ENCODE measurements at regions not wholly inside any gene's neighbourhood (a gene's known extent, or its start where the extent isn't known, plus 50 kb on each side); places are given as distances from the start of the nearest gene placed in this dataset.

GRCh38 chr14:38855513-38855912 is 247.5 kb downstream of the SEC23A start:
- CTCF ChIA-PET: no interaction called here
- POLR2A ChIA-PET: no interaction called here

GRCh38 chr14:38851111-38851510 is 251.9 kb downstream of the SEC23A start:
- ChIA-PET CTCF (interaction anchor here (1.1 kb wide), 1 partner anchor 42 kb away, joined by 3 read pairs; no protein-coding TSS in a partner anchor), POLR2A (no interaction called here)
- H3K27ac Mint-ChIP-seq: no peak overlapping the region
- no peaks in the 10 kb centered on the region for H3K36me3 Mint-ChIP-seq (ENCODE audit: low read depth)
- H3K27me3 Mint-ChIP-seq: peaks cover 3% of the 10 kb centered on the region
- no peaks in the 10 kb centered on the region for H3K9me3 Mint-ChIP-seq
- DNase-seq: no peak
- no peaks in the 10 kb centered on the region for H3K4me1 Mint-ChIP-seq
- no peak overlapping the region for H3K4me3 Mint-ChIP-seq

More at GRCh38 chr14:38855513-38855912, 247.5 kb downstream of the SEC23A start:
- Mint-ChIP-seq H3K36me3 (ENCODE audit: low read depth) (no peaks in the 10 kb centered on the region), H3K27me3 (peaks cover 4% of the 10 kb centered on the region), H3K9me3 (no peaks in the 10 kb centered on the region), H3K27ac (no peak overlapping the region), H3K4me3 (no peak overlapping the region), H3K4me1 (no peaks in the 10 kb centered on the region)
- DNase-seq: no peak

- DNase-seq: no peak
- H3K27ac Mint-ChIP-seq: no peak overlapping the region
- peaks cover 3% of the 10 kb centered on the region for H3K27me3 Mint-ChIP-seq
These were observed 252.4 kb downstream of the SEC23A start for GRCh38 chr14:38850664-38851063.

GRCh38 chr14:38848243-38848935 is 254.6 kb downstream of the SEC23A start:
- Mint-ChIP-seq H3K4me3 (no peak overlapping the region), H3K4me1 (no peaks in the 10 kb centered on the region), H3K9me3 (no peaks in the 10 kb centered on the region), H3K27ac (no peak overlapping the region), H3K36me3 (ENCODE audit: low read depth) (no peaks in the 10 kb centered on the region), H3K27me3 (peaks cover 3% of the 10 kb centered on the region)
- ChIA-PET CTCF (no interaction called here), POLR2A (no interaction called here)
- DNase-seq: no peak

More at GRCh38 chr14:38850664-38851063, 252.4 kb downstream of the SEC23A start:
- Mint-ChIP-seq H3K4me1 (no peaks in the 10 kb centered on the region), H3K9me3 (no peaks in the 10 kb centered on the region), H3K36me3 (ENCODE audit: low read depth) (no peaks in the 10 kb centered on the region), H3K4me3 (no peak overlapping the region)
- ChIA-PET POLR2A (no interaction called here), CTCF (interaction anchor here (1.1 kb wide), 1 partner anchor 42 kb away, joined by 3 read pairs; no protein-coding TSS in a partner anchor)

GRCh38 chr14:38847161-38847560 is 255.9 kb downstream of the SEC23A start:
- CTCF ChIA-PET: no interaction called here
- Mint-ChIP-seq H3K27ac (no peak overlapping the region), H3K4me1 (no peaks in the 10 kb centered on the region), H3K36me3 (ENCODE audit: low read depth) (no peaks in the 10 kb centered on the region), H3K9me3 (no peaks in the 10 kb centered on the region), H3K27me3 (peaks cover 3% of the 10 kb centered on the region), H3K4me3 (no peak overlapping the region)
- POLR2A ChIA-PET: no interaction called here
- DNase-seq: no peak

GRCh38 chr14:38839694-38840365 is 263.2 kb downstream of the SEC23A start:
- H3K9me3 Mint-ChIP-seq: no peaks in the 10 kb centered on the region
- no peaks in the 10 kb centered on the region for H3K36me3 Mint-ChIP-seq (ENCODE audit: low read depth)
- H3K27ac Mint-ChIP-seq: no peak overlapping the region
- no peak overlapping the region for H3K4me3 Mint-ChIP-seq
- H3K4me1 Mint-ChIP-seq: no peaks in the 10 kb centered on the region
- ChIA-PET POLR2A (no interaction called here), CTCF (interaction anchor here (0.6 kb wide), 1 partner anchor 409 kb away, joined by 3 read pairs; no protein-coding TSS in a partner anchor)
- DNase-seq: no peak
- no peaks in the 10 kb centered on the region for H3K27me3 Mint-ChIP-seq

GRCh38 chr14:38838979-38839323 is 264.1 kb downstream of the SEC23A start:
- POLR2A ChIA-PET: no interaction called here
- H3K36me3 Mint-ChIP-seq (ENCODE audit: low read depth): no peaks in the 10 kb centered on the region
- H3K4me1 Mint-ChIP-seq: no peaks in the 10 kb centered on the region

GRCh38 chr14:38838049-38838978 is 264.7 kb downstream of the SEC23A start:
- CTCF ChIA-PET: no interaction called here
- no peaks in the 10 kb centered on the region for H3K36me3 Mint-ChIP-seq (ENCODE audit: low read depth)
- H3K4me1 Mint-ChIP-seq: no peaks in the 10 kb centered on the region

More at GRCh38 chr14:38838979-38839323, 264.1 kb downstream of the SEC23A start:
- H3K9me3 Mint-ChIP-seq: no peaks in the 10 kb centered on the region
- CTCF ChIA-PET: interaction anchor here (0.6 kb wide), 1 partner anchor 410 kb away, joined by 3 read pairs; no protein-coding TSS in a partner anchor
- no peaks in the 10 kb centered on the region for H3K27me3 Mint-ChIP-seq
- no peak for DNase-seq
- no peak overlapping the region for H3K4me3 Mint-ChIP-seq
- H3K27ac Mint-ChIP-seq: no peak overlapping the region

GRCh38 chr14:38837343-38838048 is 265.5 kb downstream of the SEC23A start:
- DNase-seq: no peak
- no peaks in the 10 kb centered on the region for H3K9me3 Mint-ChIP-seq
- ChIA-PET CTCF (no interaction called here), POLR2A (no interaction called here)
- H3K27ac Mint-ChIP-seq: no peak overlapping the region
- H3K27me3 Mint-ChIP-seq: no peaks in the 10 kb centered on the region
- no peaks in the 10 kb centered on the region for H3K4me1 Mint-ChIP-seq
- H3K36me3 Mint-ChIP-seq (ENCODE audit: low read depth): no peaks in the 10 kb centered on the region
- no peak overlapping the region for H3K4me3 Mint-ChIP-seq

More at GRCh38 chr14:38838049-38838978, 264.7 kb downstream of the SEC23A start:
- Mint-ChIP-seq H3K27ac (no peak overlapping the region), H3K4me3 (no peak overlapping the region), H3K9me3 (no peaks in the 10 kb centered on the region), H3K27me3 (no peaks in the 10 kb centered on the region)
- DNase-seq: no peak
- POLR2A ChIA-PET: no interaction called here

GRCh38 chr14:38836539-38836938 is 266.5 kb downstream of the SEC23A start:
- H3K27ac Mint-ChIP-seq: no peak overlapping the region
- no peaks in the 10 kb centered on the region for H3K9me3 Mint-ChIP-seq
- ChIA-PET CTCF (no interaction called here), POLR2A (no interaction called here)
- H3K4me1 Mint-ChIP-seq: no peaks in the 10 kb centered on the region
- no peaks in the 10 kb centered on the region for H3K36me3 Mint-ChIP-seq (ENCODE audit: low read depth)
- H3K27me3 Mint-ChIP-seq: no peaks in the 10 kb centered on the region
- no peak for DNase-seq
- no peak overlapping the region for H3K4me3 Mint-ChIP-seq

- Mint-ChIP-seq H3K27ac (no peak overlapping the region), H3K36me3 (ENCODE audit: low read depth) (no peaks in the 10 kb centered on the region), H3K4me3 (no peak overlapping the region), H3K9me3 (no peaks in the 10 kb centered on the region), H3K4me1 (no peaks in the 10 kb centered on the region), H3K27me3 (no peaks in the 10 kb centered on the region)
- no peak for DNase-seq
- CTCF ChIA-PET: no interaction called here
- POLR2A ChIA-PET: no interaction called here
These were observed 267.2 kb downstream of the SEC23A start for GRCh38 chr14:38835874-38836273.

GRCh38 chr14:38828183-38828827 is 274.7 kb downstream of the SEC23A start:
- Mint-ChIP-seq H3K27me3 (peaks cover 2% of the 10 kb centered on the region), H3K4me1 (no peaks in the 10 kb centered on the region), H3K4me3 (no peak overlapping the region), H3K36me3 (ENCODE audit: low read depth) (no peaks in the 10 kb centered on the region), H3K9me3 (no peaks in the 10 kb centered on the region), H3K27ac (no peak overlapping the region)
- DNase-seq: no peak
- ChIA-PET POLR2A (no interaction called here), CTCF (no interaction called here)
